ENCODE measurements at regions not wholly inside any gene's neighbourhood (a gene's known extent, or its start where the extent isn't known, plus 50 kb on each side); places are given as distances from the start of the nearest gene placed in this dataset.

- Histone ChIP-seq H4K20me1 (replicated peaks; ENCODE audit: control insufficient read depth, extremely low read depth, insufficient read depth, low read length) (no peaks in the 10 kb centered on the region), H3K36me3 (ENCODE audit: control insufficient read depth in 2 of 2, extremely low read depth in 1 of 2, insufficient read depth in 2 of 2, low read length in 2 of 2) (no peaks in the 10 kb centered on the region), H3K9ac (replicated peaks; ENCODE audit: extremely low read depth, insufficient read depth, low read length) (no peak overlapping the region), H2AFZ (ENCODE audit: low read depth, low read length) (no peak overlapping the region), H3K9me1 (replicated peaks; ENCODE audit: control insufficient read depth, extremely low read depth, insufficient read depth, low read length) (no peaks in the 10 kb centered on the region), H3K27ac (ENCODE audit: insufficient read depth, low read depth, low read length) (no peak overlapping the region), H3K9me3 (replicated peaks; ENCODE audit: control insufficient read depth, insufficient read depth, low read length) (no peaks in the 10 kb centered on the region), H3K4me3 (replicated peaks in 1 of 3; ENCODE audit: insufficient read depth in 1 of 3, low read depth in 1 of 3, low read length in 3 of 3) (no peak overlapping the region), H3K4me2 (ENCODE audit: insufficient read depth, low read length) (no peak overlapping the region), H3K4me1 (ENCODE audit: control insufficient read depth, extremely low read depth, insufficient read depth, low read length) (no peaks in the 10 kb centered on the region), H3K79me2 (ENCODE audit: control insufficient read depth, insufficient read depth, low read length) (no peaks in the 10 kb centered on the region), H3K27me3 (ENCODE audit: control insufficient read depth in 2 of 2, insufficient read depth in 2 of 2, low read length in 2 of 2) (no peaks in the 10 kb centered on the region)
- TF ChIP-seq EZH2 (IDR thresholded peaks at IDR 0.05; ENCODE audit: borderline replicate concordance, low read depth, low read length, severe bottlenecking), result no peak
- TF ChIP-seq POLR2AphosphoS5 (IDR thresholded peaks at IDR 0.05; ENCODE audit: insufficient read depth, low read depth, low read length), result no peak
- FAIRE-seq, result no peak
- POLR2A ChIA-PET, result no interaction called here
- CTCF ChIA-PET, result no interaction called here
- intact Hi-C loops (cut with micrococcal nuclease) (no loop called here), dilution Hi-C loops (cut with MboI; ENCODE audit: extremely low pct_ligation_motif_present, low sequenced_read_pairs) (no loop called here)
- no peak for DNase-seq (ENCODE audit: low read depth, low spot score)
- BruUV-seq (replicated peaks), result no TSS peak
Observed at GRCh38 chr21:17987382-17988101, 168.4 kb upstream of the C21orf91 start.

GRCh38 chr21:17981060-17981740 is 162.0 kb upstream of the C21orf91 start:
- intact Hi-C loops (cut with micrococcal nuclease), result no loop called here
- Histone ChIP-seq H3K9me1 (replicated peaks; ENCODE audit: control insufficient read depth, extremely low read depth, insufficient read depth, low read length) (no peaks in the 10 kb centered on the region), H3K27me3 (ENCODE audit: control insufficient read depth in 2 of 2, insufficient read depth in 2 of 2, low read length in 2 of 2) (no peaks in the 10 kb centered on the region), H3K4me3 (replicated peaks in 1 of 3; ENCODE audit: insufficient read depth in 1 of 3, low read depth in 1 of 3, low read length in 3 of 3) (no peak overlapping the region), H3K9ac (replicated peaks; ENCODE audit: extremely low read depth, insufficient read depth, low read length) (no peak overlapping the region), H3K9me3 (replicated peaks; ENCODE audit: control insufficient read depth, insufficient read depth, low read length) (no peaks in the 10 kb centered on the region), H2AFZ (ENCODE audit: low read depth, low read length) (no peak overlapping the region), H3K36me3 (ENCODE audit: control insufficient read depth in 2 of 2, extremely low read depth in 1 of 2, insufficient read depth in 2 of 2, low read length in 2 of 2) (no peaks in the 10 kb centered on the region), H3K27ac (ENCODE audit: insufficient read depth, low read depth, low read length) (no peak overlapping the region), H3K4me1 (ENCODE audit: control insufficient read depth, extremely low read depth, insufficient read depth, low read length) (no peaks in the 10 kb centered on the region), H3K79me2 (ENCODE audit: control insufficient read depth, insufficient read depth, low read length) (no peaks in the 10 kb centered on the region), H4K20me1 (replicated peaks; ENCODE audit: control insufficient read depth, extremely low read depth, insufficient read depth, low read length) (no peaks in the 10 kb centered on the region), H3K4me2 (ENCODE audit: insufficient read depth, low read length) (no peak overlapping the region)
- no peak for FAIRE-seq
- no TSS peak for BruUV-seq (replicated peaks)
- ChIA-PET POLR2A (no interaction called here), CTCF (no interaction called here)
- dilution Hi-C loops (cut with MboI; ENCODE audit: extremely low pct_ligation_motif_present, low sequenced_read_pairs), result no loop called here
- TF ChIP-seq POLR2A (IDR thresholded peaks at IDR 0.05; ENCODE audit: low read depth, low read length), result no peak
- TF ChIP-seq MAX (IDR thresholded peaks at IDR 0.05; ENCODE audit: insufficient read depth, insufficient read length), result no peak
- TF ChIP-seq POLR2AphosphoS5 (IDR thresholded peaks at IDR 0.05; ENCODE audit: insufficient read depth, low read depth, low read length), result no peak
- no peak for DNase-seq (ENCODE audit: low read depth, low spot score)

Data from endothelial cell of umbilical vein (primary cell).